SK-N-SH (cell line): ENCODE measurements at regions not wholly inside any gene's neighbourhood (a gene's known extent, or its start where the extent isn't known, plus 50 kb on each side); places are given as distances from the start of the nearest gene placed in this dataset.

Source experiments
- CTCF ChIA-PET: fragments of 300-600, 350-600 bp; formaldehyde crosslinking; extraction: SDS; loops from one replicate; lab custom pipeline; 2021; lab: Yijun Ruan, JAX
- POLR2A ChIA-PET: fragments of 350-600 bp; sonication (Branson Sonifier 250); formaldehyde crosslinking; extraction: SDS; loops from one replicate; lab custom pipeline; 2020; ENCODE audit warnings: antibody characterized with exemption, inconsistent platforms; lab: Yijun Ruan, JAX
- DNase-seq: peaks from one replicate; pipeline ENCODE4 v3.0.0; 2012
- H2AFZ ChIP-seq: fragments of 200-600 bp; sonication (generic); 2 replicates; pipeline ENCODE4 v1.8.1; 2016; ENCODE audit warnings: antibody characterized with exemption, mild to moderate bottlenecking, low read depth
- H3F3A ChIP-seq: fragments of 200-600 bp; sonication (generic); replicated peaks from 2 replicates; pipeline ENCODE3; 2016; ENCODE audit warnings: antibody characterized with exemption, mild to moderate bottlenecking; ENCODE audit not compliant: insufficient read depth
- H3K27ac ChIP-seq, 2 experiments: fragments of 200-500 bp in 1 of 2; fragments of 200-600 bp in 1 of 2; sonication (Bioruptor generic) in 1 of 2; sonication (generic), shearing (Covaris generic) in 1 of 2; 2 replicates each; pipeline versions ENCODE4 v1.5.1 to v1.6.1; 2014 to 2016; ENCODE audit warnings: low read depth in 2 of 2, inconsistent platforms in 1 of 2, low read length in 1 of 2, mild to moderate bottlenecking in 1 of 2, mixed read lengths in 1 of 2
- H3K27me3 ChIP-seq: fragments of 200-600 bp; sonication (generic), shearing (Covaris generic); 2 replicates; pipeline ENCODE4 v1.6.1; 2016; ENCODE audit warnings: mixed run types; ENCODE audit not compliant: insufficient read depth
- H3K36me3 ChIP-seq, 2 experiments: fragments of 200-500 bp in 1 of 2; fragments of 200-600 bp in 1 of 2; sonication (Bioruptor generic) in 1 of 2; sonication (generic) in 1 of 2; replicated peaks in 1 of 2; 2 replicates each; pipeline versions ENCODE3 to v1.5.1; 2014 to 2016; ENCODE audit warnings: low read length in 1 of 2, mild to moderate bottlenecking in 1 of 2; ENCODE audit not compliant: insufficient read depth in 2 of 2, control insufficient read depth in 1 of 2
- H3K4me1 ChIP-seq, 2 experiments: fragments of 200-500 bp in 1 of 2; fragments of 200-600 bp in 1 of 2; sonication (Bioruptor generic) in 1 of 2; sonication (generic), shearing (Covaris generic) in 1 of 2; 2 replicates each; pipeline versions ENCODE4 v1.5.1 to v1.6.1; 2014 to 2016; ENCODE audit warnings: low read depth in 1 of 2, low read length in 1 of 2, mixed run types in 1 of 2; ENCODE audit not compliant: insufficient read depth in 2 of 2, control insufficient read depth in 1 of 2
- H3K4me2 ChIP-seq: fragments of 200-600 bp; sonication (generic), shearing (Covaris generic); 2 replicates; pipeline ENCODE4 v1.6.1; 2017; ENCODE audit warnings: mixed run types
- H3K4me3 ChIP-seq, 2 experiments: fragments of 200-500 bp in 1 of 2; fragments of 200-600 bp in 1 of 2; sonication (Bioruptor generic) in 1 of 2; sonication (generic), shearing (Covaris generic) in 1 of 2; 2 replicates each; pipeline versions ENCODE4 v1.5.1 to v1.8.1; 2014 to 2016; ENCODE audit warnings: low read depth in 2 of 2, inconsistent platforms in 1 of 2, low read length in 1 of 2, mild to moderate bottlenecking in 1 of 2, mixed read lengths in 1 of 2, moderate library complexity in 1 of 2
- H3K79me2 ChIP-seq: fragments of 200-600 bp; sonication (generic); 2 replicates; pipeline ENCODE4 v1.8.1; 2017; ENCODE audit warnings: mild to moderate bottlenecking; ENCODE audit not compliant: insufficient read depth
- H3K9ac ChIP-seq: fragments of 200-600 bp; sonication (generic); 2 replicates; pipeline ENCODE4 v1.6.1; 2017; ENCODE audit warnings: mixed run types
- H3K9me2 ChIP-seq: fragments of 200-600 bp; sonication (generic); 2 replicates; pipeline ENCODE4 v1.6.1; 2017; ENCODE audit warnings: mixed run types
- H3K9me3 ChIP-seq: fragments of 200-600 bp; sonication (generic); 2 replicates; pipeline ENCODE4 v1.6.1; 2017; ENCODE audit warnings: mixed run types, mild to moderate bottlenecking, moderate library complexity
- H4K20me1 ChIP-seq: fragments of 200-600 bp; sonication (generic); 2 replicates; pipeline ENCODE4 v1.6.1; 2017; ENCODE audit warnings: mild to moderate bottlenecking, mixed run types; ENCODE audit not compliant: insufficient read depth
- CTCF ChIP-seq: fragments of 200-600 bp; sonication (generic); IDR thresholded peaks from 2 replicates; pipeline ENCODE4 v1.6.1; 2017; ENCODE audit warnings: antibody characterized with exemption, mild to moderate bottlenecking, moderate library complexity
- EP300 ChIP-seq, 2 experiments: IDR thresholded peaks; 2 replicates each; pipeline versions ENCODE4 v1.4.0 to v1.6.1; 2012; ENCODE audit warnings: borderline replicate concordance in 1 of 2, low read depth in 1 of 2, low read length in 1 of 2
- EZH2phosphoT487 ChIP-seq: fragments of 200-600 bp; sonication (generic); IDR thresholded peaks from 2 replicates; pipeline ENCODE4 v1.6.1; 2017; ENCODE audit warnings: low read depth, mixed run types, mild to moderate bottlenecking, antibody characterized with exemption, moderate library complexity, borderline replicate concordance
- GABPA ChIP-seq: IDR thresholded peaks from 2 replicates; pipeline ENCODE4 v1.4.0; 2012; ENCODE audit warnings: low read depth, mild to moderate bottlenecking
- MXI1 ChIP-seq: IDR thresholded peaks from 2 replicates; pipeline ENCODE4 v1.6.1; 2012; ENCODE audit warnings: mild to moderate bottlenecking, low read depth, low read length, improper control_type of control experiment
- NFIC ChIP-seq: IDR thresholded peaks from 2 replicates; pipeline ENCODE4 v1.4.0; 2012; ENCODE audit warnings: borderline replicate concordance
- NRF1 ChIP-seq: IDR thresholded peaks from 2 replicates; pipeline ENCODE4 v1.6.1; 2012; ENCODE audit warnings: low read depth, mild to moderate bottlenecking, low read length
- POLR2AphosphoS5 ChIP-seq: IDR thresholded peaks from 2 replicates; pipeline ENCODE4 v1.6.1; 2012; ENCODE audit warnings: low read depth, low read length
- RAD21 ChIP-seq: IDR thresholded peaks from 2 replicates; pipeline ENCODE4 v1.6.1; 2012; ENCODE audit warnings: mild to moderate bottlenecking, low read length
- RCOR1 ChIP-seq: fragments of 150-350 bp; IDR thresholded peaks from 2 replicates; pipeline ENCODE4 v1.6.1; 2017; ENCODE audit warnings: antibody characterized with exemption, low read length
- REST ChIP-seq: IDR thresholded peaks from 2 replicates; pipeline ENCODE4 v1.6.1; 2012; ENCODE audit warnings: mild to moderate bottlenecking, low read depth, low read length, moderate library complexity
- RFX5 ChIP-seq: IDR thresholded peaks from 2 replicates; pipeline ENCODE4 v1.6.1; 2012; ENCODE audit warnings: mild to moderate bottlenecking, improper control_type of control experiment, low read length
- TAF1 ChIP-seq: IDR thresholded peaks from 2 replicates; pipeline ENCODE4 v1.6.1; 2012; ENCODE audit warnings: low read depth, mild to moderate bottlenecking, low read length, moderate library complexity, borderline replicate concordance
- YY1 ChIP-seq: IDR thresholded peaks from 2 replicates; pipeline ENCODE4 v1.4.0; 2012; ENCODE audit warnings: low read depth, mild to moderate bottlenecking
- WGBS: methylation state at CpG from one replicate; pipeline ENCODE4 v1.1.6; 2017; ENCODE audit warnings: low lambda C conversion rate; 5-methylcytosine and 5-hydroxymethylcytosine counted together
- TF ChIP-seq, protein P1 (sequence below): IDR thresholded peaks from 2 replicates; pipeline ENCODE4 v1.4.0; 2012; ENCODE audit warnings: low read depth, borderline replicate concordance

DNA sequence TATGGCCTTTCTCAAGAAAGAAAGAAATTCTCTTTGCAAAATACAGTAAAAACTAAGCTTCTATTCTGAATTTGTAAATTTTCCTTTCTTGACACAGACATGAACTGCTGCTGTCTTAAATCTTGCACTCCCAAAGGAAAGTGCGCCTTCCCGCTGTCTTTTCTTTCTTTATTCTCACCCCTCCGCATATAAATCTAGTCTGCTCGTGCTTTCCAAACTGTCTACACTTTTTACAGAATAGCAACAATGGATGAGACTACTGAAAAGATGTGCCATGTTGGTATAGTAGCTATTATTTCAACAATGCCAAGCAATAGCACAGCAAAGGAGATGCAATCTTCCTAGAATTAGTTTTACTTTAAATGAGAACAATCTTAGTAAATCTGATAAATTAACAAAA lies 328.8 kb upstream of the PDE3A start:
- no peak for DNase-seq
- TF ChIP-seq RFX5, result no peak
- TF ChIP-seq NFIC, result no peak
- no peak for TF ChIP-seq TAF1
- no peak for TF ChIP-seq CTCF
- TF ChIP-seq EP300 (IDR thresholded peaks at IDR 0.05; ENCODE audit: borderline replicate concordance in 1 of 2, low read depth in 1 of 2, low read length in 1 of 2), result no peak
- H3K36me3 ChIP-seq, result no peaks in the 10 kb centered on the region
- H3K9ac ChIP-seq, result no peak overlapping the region
- H3K27ac ChIP-seq, result no peak overlapping the region
- ChIA-PET POLR2A (no interaction called here), CTCF (interaction anchor here (1.0 to 1.3 kb wide), 2 partner anchors 9 to 17 kb away, joined by 3 to 5 read pairs; no protein-coding TSS in a partner anchor)
- H4K20me1 ChIP-seq, result no peaks in the 10 kb centered on the region
- no peak overlapping the region for H3K4me3 ChIP-seq
- no peaks in the 10 kb centered on the region for H3K9me2 ChIP-seq
- H3K79me2 ChIP-seq, result no peaks in the 10 kb centered on the region
- WGBS, result 88% methylated on average over 4 of the region's 4 CpGs
- H2AFZ ChIP-seq, result no peak overlapping the region
- H3K4me2 ChIP-seq, result no peak overlapping the region
- H3K27me3 ChIP-seq, result no peaks in the 10 kb centered on the region
- H3F3A ChIP-seq, result no peaks in the 10 kb centered on the region
- peaks cover 0 to 10% of the 10 kb centered on the region in 2 experiments; a peak in 2 of 4 replicates for H3K4me1 ChIP-seq
- no peaks in the 10 kb centered on the region for H3K9me3 ChIP-seq

DNA sequence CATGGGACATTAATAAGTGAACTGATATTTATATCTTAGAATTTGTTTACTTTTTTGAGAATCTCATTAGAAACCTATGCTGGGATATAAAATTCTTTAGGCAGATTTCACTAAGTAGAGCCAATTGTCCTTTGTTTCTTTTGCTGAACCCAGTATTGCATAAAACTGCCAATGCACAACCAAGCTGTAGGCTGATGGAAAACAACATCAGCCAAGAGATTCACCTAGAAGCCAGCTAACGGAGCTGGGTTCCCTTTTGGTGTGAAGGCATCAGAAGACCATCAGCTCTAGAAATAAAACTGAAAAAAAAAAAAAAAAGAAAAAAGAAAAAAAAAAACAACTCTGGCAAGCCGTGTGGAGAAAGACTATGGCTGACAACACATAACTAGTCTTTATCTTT lies 328.2 kb upstream of the PDE3A start:
- WGBS, result 67% methylated on average over 2 of the region's 2 CpGs
- no peak overlapping the region for H3K9ac ChIP-seq
- no peaks in the 10 kb centered on the region for H3F3A ChIP-seq
- no peaks in the 10 kb centered on the region for H4K20me1 ChIP-seq
- CTCF ChIA-PET, result interaction anchor here (1.0 to 1.3 kb wide), 2 partner anchors 9 to 16 kb away, joined by 3 to 5 read pairs; no protein-coding TSS in a partner anchor
- TF ChIP-seq YY1 (no peak), POLR2AphosphoS5 (no peak), EZH2phosphoT487 (no peak)
- H3K27me3 ChIP-seq, result no peaks in the 10 kb centered on the region
- no peaks in the 10 kb centered on the region for H3K9me3 ChIP-seq
- DNase-seq, result no peak
- H2AFZ ChIP-seq, result no peak overlapping the region
- POLR2A ChIA-PET, result no interaction called here
- H3K4me1 ChIP-seq, result peaks cover 0 to 13% of the 10 kb centered on the region in 2 experiments; a peak in 2 of 4 replicates
- no peak overlapping the region for H3K4me2 ChIP-seq
- H3K79me2 ChIP-seq, result no peaks in the 10 kb centered on the region
- H3K4me3 ChIP-seq, result no peak overlapping the region
- H3K36me3 ChIP-seq, result no peaks in the 10 kb centered on the region
- H3K27ac ChIP-seq, result no peak overlapping the region
- H3K9me2 ChIP-seq, result no peaks in the 10 kb centered on the region

DNA sequence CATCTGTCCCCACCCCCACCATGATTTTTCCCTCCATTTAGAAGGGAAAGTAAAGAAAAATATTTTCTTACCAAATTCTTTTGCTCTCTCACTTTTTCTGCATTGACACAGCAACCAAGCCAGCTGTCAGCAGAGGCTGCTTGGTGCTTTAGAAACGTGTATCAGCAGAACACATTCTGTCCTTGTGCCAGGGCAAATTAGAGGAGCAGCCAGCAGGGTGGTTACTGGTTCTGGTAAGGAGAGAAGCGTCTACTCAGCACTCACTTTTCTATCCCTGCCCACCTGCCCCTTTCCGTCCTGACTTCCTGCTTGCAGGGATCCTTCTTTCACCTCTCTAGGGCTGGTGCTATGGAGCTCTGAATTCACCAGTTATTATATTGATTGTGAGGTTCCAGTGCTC lies 327.5 kb upstream of the PDE3A start:
- Histone ChIP-seq H3K27ac (no peak overlapping the region), H3K27me3 (no peaks in the 10 kb centered on the region), H4K20me1 (no peaks in the 10 kb centered on the region), H3K79me2 (no peaks in the 10 kb centered on the region), H3K9me3 (no peaks in the 10 kb centered on the region), H2AFZ (no peak overlapping the region), H3K4me3 (no peak overlapping the region), H3K4me1 (peaks cover 0 to 13% of the 10 kb centered on the region in 2 experiments; a peak in 2 of 4 replicates), H3K36me3 (no peaks in the 10 kb centered on the region), H3K9me2 (no peaks in the 10 kb centered on the region), H3K4me2 (no peak overlapping the region), H3F3A (no peaks in the 10 kb centered on the region), H3K9ac (no peak overlapping the region)
- no peak for DNase-seq
- CTCF ChIA-PET, result no interaction called here
- POLR2A ChIA-PET, result interaction anchor here (0.6 kb wide), 1 partner anchor 33 kb away, joined by 4 read pairs; no protein-coding TSS in a partner anchor
- WGBS, result 67% methylated on average over 3 of the region's 3 CpGs
- TF ChIP-seq POLR2AphosphoS5 (no peak), RCOR1 (no peak), RAD21 (no peak), NFIC (no peak), REST (no peak), RFX5 (no peak), GABPA (no peak), NRF1 (no peak), MXI1 (no peak), YY1 (no peak)
- TF ChIP-seq, protein P1, sequence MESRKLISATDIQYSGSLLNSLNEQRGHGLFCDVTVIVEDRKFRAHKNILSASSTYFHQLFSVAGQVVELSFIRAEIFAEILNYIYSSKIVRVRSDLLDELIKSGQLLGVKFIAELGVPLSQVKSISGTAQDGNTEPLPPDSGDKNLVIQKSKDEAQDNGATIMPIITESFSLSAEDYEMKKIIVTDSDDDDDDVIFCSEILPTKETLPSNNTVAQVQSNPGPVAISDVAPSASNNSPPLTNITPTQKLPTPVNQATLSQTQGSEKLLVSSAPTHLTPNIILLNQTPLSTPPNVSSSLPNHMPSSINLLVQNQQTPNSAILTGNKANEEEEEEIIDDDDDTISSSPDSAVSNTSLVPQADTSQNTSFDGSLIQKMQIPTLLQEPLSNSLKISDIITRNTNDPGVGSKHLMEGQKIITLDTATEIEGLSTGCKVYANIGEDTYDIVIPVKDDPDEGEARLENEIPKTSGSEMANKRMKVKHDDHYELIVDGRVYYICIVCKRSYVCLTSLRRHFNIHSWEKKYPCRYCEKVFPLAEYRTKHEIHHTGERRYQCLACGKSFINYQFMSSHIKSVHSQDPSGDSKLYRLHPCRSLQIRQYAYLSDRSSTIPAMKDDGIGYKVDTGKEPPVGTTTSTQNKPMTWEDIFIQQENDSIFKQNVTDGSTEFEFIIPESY, result no peak
